Astrocyte of the cerebellum (primary cell): ENCODE measurements at regions not wholly inside any gene's neighbourhood (a gene's known extent, or its start where the extent isn't known, plus 50 kb on each side); places are given as distances from the start of the nearest gene placed in this dataset.

Experiments used
- DNase-seq: peaks from one replicate; pipeline ENCODE4 v3.0.0-alpha.2; 2011; ENCODE audit warnings: low read depth
- H3K4me3 ChIP-seq: 2 replicates; pipeline ENCODE4 v1.5.1; 2011; ENCODE audit warnings: mild to moderate bottlenecking, low read depth, low read length, moderate library complexity
- CTCF ChIP-seq: IDR thresholded peaks from 2 replicates; pipeline ENCODE4 v1.5.1; 2012; ENCODE audit warnings: low read length, low read depth, moderate library complexity, mild to moderate bottlenecking; ENCODE audit errors: missing control alignments
- in situ Hi-C: cut with HindIII; loops from 2 replicates; pipeline ENCODE4 v1.10.0; 2017; ENCODE audit warnings: low sequenced_read_pairs

- in situ Hi-C loops: no loop called here
Measured at GRCh38 chr10:47147186-47147585, 152.8 kb upstream of the GDF10 start.

GRCh38 chr10:47150581-47150980, 149.4 kb upstream of the GDF10 start:
- TF ChIP-seq CTCF: no peak
- DNase-seq: no peak
- no peak overlapping the region for H3K4me3 ChIP-seq
- in situ Hi-C loops: no loop called here

More at GRCh38 chr10:47147186-47147585, 152.8 kb upstream of the GDF10 start:
- DNase-seq: no peak
- TF ChIP-seq CTCF: no peak
- no peak overlapping the region for H3K4me3 ChIP-seq

- in situ Hi-C loops: no loop called here
- no peak for TF ChIP-seq CTCF
- no peak overlapping the region for H3K4me3 ChIP-seq
- peak; percentile 9 for DNase-seq
Measured at GRCh38 chr10:47151920-47152319, 148.1 kb upstream of the GDF10 start.

GRCh38 chr10:47152861-47153349, 147.1 kb upstream of the GDF10 start:
- DNase-seq: no peak
- H3K4me3 ChIP-seq: no peak overlapping the region
- in situ Hi-C loops: no loop called here
- peak; percentile 38 for TF ChIP-seq CTCF

- in situ Hi-C loops: no loop called here
- DNase-seq: no peak
- TF ChIP-seq CTCF: no peak
- H3K4me3 ChIP-seq: no peak overlapping the region
Measured at GRCh38 chr10:47154762-47155161, 145.2 kb upstream of the GDF10 start.

- no peak overlapping the region for H3K4me3 ChIP-seq
- in situ Hi-C loops: no loop called here
- no peak for DNase-seq
- no peak for TF ChIP-seq CTCF
Measured at GRCh38 chr10:47156873-47157272, 143.1 kb upstream of the GDF10 start.
